OCI-LY3 (cell line): ENCODE measurements at regions not wholly inside any gene's neighbourhood (a gene's known extent, or its start where the extent isn't known, plus 50 kb on each side); places are given as distances from the start of the nearest gene placed in this dataset.

Source experiments
- CTCF ChIP-seq: fragments of 200-600, 300-600 bp; sonication (generic); IDR thresholded peaks from 2 replicates; pipeline ENCODE4 v1.5.1; 2014; ENCODE audit warnings: antibody characterized with exemption, low read length, low read depth
- EZH2phosphoT487 ChIP-seq: fragments of 200-600 bp; shearing (Covaris generic); IDR thresholded peaks from 2 replicates; pipeline ENCODE4 v1.6.1; 2018; ENCODE audit warnings: antibody characterized with exemption, mixed run types, low read depth

GRCh38 chr4:187232196-187232595, 508.5 kb upstream of the FAT1 start:
- TF ChIP-seq CTCF (no peak), EZH2phosphoT487 (no peak)
